Ishikawa (cell line): ENCODE measurements at regions not wholly inside any gene's neighbourhood (a gene's known extent, or its start where the extent isn't known, plus 50 kb on each side); places are given as distances from the start of the nearest gene placed in this dataset.

ENCODE experiments used
- CREB1 ChIP-seq: IDR thresholded peaks from 2 replicates; pipeline ENCODE4 v1.6.1; 2012; ENCODE audit warnings: low read depth
- EP300 ChIP-seq: IDR thresholded peaks from 2 replicates; pipeline ENCODE4 v1.6.1; 2012; ENCODE audit warnings: borderline replicate concordance
- REST ChIP-seq: IDR thresholded peaks from 2 replicates; pipeline ENCODE4 v1.6.1; 2012; ENCODE audit warnings: low read depth, mild to moderate bottlenecking
- TAF1 ChIP-seq: IDR thresholded peaks from 2 replicates; pipeline ENCODE4 v1.6.1; 2012; ENCODE audit warnings: low read depth, mild to moderate bottlenecking
- TEAD4 ChIP-seq: IDR thresholded peaks from 2 replicates; pipeline ENCODE4 v1.6.1; 2012

- TF ChIP-seq TEAD4 (no peak), CREB1 (no peak), EP300 (no peak), TAF1 (no peak), REST (no peak)
These were observed 111.8 kb upstream of the MYCN start for GRCh38 chr2:15828576-15828975.
